Hepatocyte (in vitro differentiated cells): ENCODE measurements at regions not wholly inside any gene's neighbourhood (a gene's known extent, or its start where the extent isn't known, plus 50 kb on each side); places are given as distances from the start of the nearest gene placed in this dataset.
"Not testable (repeated sequence)": the region's sequence is repeated elsewhere in the genome, so short reads cannot be mapped to it uniquely, and the experiment has no call there.

Source experiments
- DNase-seq: peaks from one replicate; pipeline ENCODE4 v3.0.0-alpha.2; 2016; ENCODE audit warnings: low spot score
- H2AFZ ChIP-seq: fragments of 200-600 bp; sonication (generic); 2 replicates; pipeline ENCODE4 v1.6.0; 2016; ENCODE audit warnings: antibody characterized with exemption, mild to moderate bottlenecking
- H3K27ac ChIP-seq: fragments of 200-600 bp; sonication (generic); 2 replicates; pipeline ENCODE4 v1.5.1; 2016; ENCODE audit warnings: mild to moderate bottlenecking
- H3K27me3 ChIP-seq: fragments of 200-600 bp; sonication (generic); 2 replicates; pipeline ENCODE4 v1.6.1; 2016
- H3K36me3 ChIP-seq: fragments of 200-600 bp; sonication (generic); replicated peaks from 2 replicates; pipeline ENCODE4 v1.5.1; 2016; ENCODE audit warnings: low read depth; ENCODE audit not compliant: insufficient read depth
- H3K4me1 ChIP-seq: fragments of 200-600 bp; sonication (generic); 2 replicates; pipeline ENCODE4 v1.5.1; 2016; ENCODE audit warnings: mild to moderate bottlenecking, moderate library complexity; ENCODE audit not compliant: insufficient read depth
- H3K4me2 ChIP-seq: fragments of 200-600 bp; sonication (generic); 2 replicates; pipeline ENCODE4 v1.6.0; 2016
- H3K4me3 ChIP-seq: fragments of 200-600 bp; sonication (generic); 2 replicates; pipeline ENCODE4 v1.5.1; 2016; ENCODE audit warnings: mild to moderate bottlenecking
- H3K79me2 ChIP-seq: fragments of 200-600 bp; sonication (generic); 2 replicates; pipeline ENCODE4 v1.6.0; 2017; ENCODE audit warnings: mild to moderate bottlenecking
- H3K9me2 ChIP-seq: fragments of 200-600 bp; sonication (generic); replicated peaks from 2 replicates; pipeline ENCODE4 v1.6.0; 2017; ENCODE audit warnings: mild to moderate bottlenecking; ENCODE audit not compliant: insufficient read depth
- H3K9me3 ChIP-seq: fragments of 200-600 bp; sonication (generic); 2 replicates; pipeline ENCODE4 v1.5.1; 2016; ENCODE audit warnings: low read depth, mild to moderate bottlenecking
- H4K20me1 ChIP-seq: fragments of 200-600 bp; sonication (generic); 2 replicates; pipeline ENCODE4 v1.6.0; 2016; ENCODE audit warnings: mild to moderate bottlenecking; ENCODE audit not compliant: insufficient read depth, poor library complexity, severe bottlenecking
- CTCF ChIP-seq: fragments of 200-600 bp; sonication (generic); IDR thresholded peaks from 2 replicates; pipeline ENCODE4 v1.5.1; 2016; ENCODE audit warnings: antibody characterized with exemption, mild to moderate bottlenecking; ENCODE audit not compliant: poor library complexity
- EZH2 ChIP-seq: fragments of 200-600 bp; sonication (generic); IDR thresholded peaks from 2 replicates; pipeline ENCODE4 v1.6.1; 2016; ENCODE audit warnings: antibody characterized with exemption, mild to moderate bottlenecking, borderline replicate concordance
- EZH2phosphoT487 ChIP-seq: fragments of 200-600 bp; sonication (generic); IDR thresholded peaks from one replicate; pipeline ENCODE4 v1.6.1; 2018; ENCODE audit warnings: antibody characterized with exemption, mild to moderate bottlenecking, low read depth, moderate library complexity; ENCODE audit not compliant: unreplicated experiment, severe bottlenecking
- WGBS: methylation state at CpG from one replicate; pipeline ENCODE4 v1.1.6; 2016; ENCODE audit warnings: low lambda C conversion rate; ENCODE audit errors: missing lambda C conversion rate; 5-methylcytosine and 5-hydroxymethylcytosine counted together

DNA sequence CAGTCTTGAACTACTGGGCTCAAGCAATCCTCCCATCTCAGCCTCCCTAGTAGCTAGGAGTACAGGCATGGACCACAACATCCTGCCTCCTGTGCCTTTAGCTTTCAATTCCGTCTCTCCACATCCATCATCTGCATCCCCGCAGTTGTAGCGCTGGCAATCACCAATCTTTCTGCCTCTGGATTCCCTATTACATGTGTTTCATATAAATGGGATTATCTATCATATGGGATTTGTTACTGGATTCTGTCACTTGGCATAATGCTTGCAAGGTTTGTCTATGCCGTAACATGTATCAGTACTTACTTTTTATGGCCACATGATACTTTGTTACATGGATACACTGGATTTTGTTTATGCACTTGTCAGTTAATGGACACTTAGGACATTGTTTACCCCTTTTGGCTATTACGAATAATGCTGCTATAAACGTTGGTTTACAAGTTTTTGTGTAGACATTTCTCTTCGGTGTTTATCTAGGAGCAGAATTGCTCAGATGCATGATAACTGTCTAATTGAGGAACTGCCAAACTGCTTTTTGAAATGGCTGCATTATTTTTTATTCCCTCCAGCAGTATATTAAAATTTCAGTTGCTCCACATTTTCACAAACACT lies 1223.9 kb downstream of the FOXD4L5 start:
- no peak overlapping the region for H3K4me2 ChIP-seq
- no peak for DNase-seq
- no peaks in the 10 kb centered on the region for H3K79me2 ChIP-seq
- H3K27me3 ChIP-seq = no peaks in the 10 kb centered on the region
- H3K9me3 ChIP-seq = no peaks in the 10 kb centered on the region
- no peaks in the 10 kb centered on the region for H4K20me1 ChIP-seq
- no peaks in the 10 kb centered on the region for H3K9me2 ChIP-seq
- TF ChIP-seq CTCF = no peak
- no peak for TF ChIP-seq EZH2
- no peak for TF ChIP-seq EZH2phosphoT487
- H3K36me3 ChIP-seq = no peaks in the 10 kb centered on the region
- no peak overlapping the region for H2AFZ ChIP-seq
- WGBS = 73% methylated on average over 7 of the region's 7 CpGs
- H3K4me1 ChIP-seq = no peaks in the 10 kb centered on the region
- no peak overlapping the region for H3K27ac ChIP-seq
- no peak overlapping the region for H3K4me3 ChIP-seq

- H3K79me2 ChIP-seq, H3K4me1 ChIP-seq, H2AFZ ChIP-seq, H3K27me3 ChIP-seq, DNase-seq, H4K20me1 ChIP-seq, H3K36me3 ChIP-seq, H3K9me3 ChIP-seq, H3K4me3 ChIP-seq, H3K9me2 ChIP-seq, H3K4me2 ChIP-seq, H3K27ac ChIP-seq: not testable (repeated sequence)
- 63% methylated on average over 1 of the region's 1 CpG for WGBS
Measured at GRCh38 chr9:64058070-64058469, 1226.9 kb downstream of the FOXD4L5 start.

GRCh38 chr9:64057553-64057952 lies 1227.5 kb downstream of the FOXD4L5 start:
- H3K4me1 ChIP-seq = no peaks in the 10 kb centered on the region
- H3K4me2 ChIP-seq = no peak overlapping the region
- 38% methylated on average over 4 of the region's 4 CpGs for WGBS
- no peak overlapping the region for H3K4me3 ChIP-seq
- no peak overlapping the region for H2AFZ ChIP-seq
- H3K36me3 ChIP-seq = no peaks in the 10 kb centered on the region
- no peak for TF ChIP-seq EZH2
- TF ChIP-seq EZH2phosphoT487 = no peak
- TF ChIP-seq CTCF = no peak
- DNase-seq = no peak
- H3K9me3 ChIP-seq = no peaks in the 10 kb centered on the region
- H3K27me3 ChIP-seq = no peaks in the 10 kb centered on the region
- H4K20me1 ChIP-seq = no peaks in the 10 kb centered on the region
- no peaks in the 10 kb centered on the region for H3K9me2 ChIP-seq
- H3K27ac ChIP-seq = no peak overlapping the region
- no peaks in the 10 kb centered on the region for H3K79me2 ChIP-seq

GRCh38 chr9:64028925-64029324 lies 1256.1 kb downstream of the FOXD4L5 start:
- H3K27ac ChIP-seq, H4K20me1 ChIP-seq, H2AFZ ChIP-seq, H3K9me2 ChIP-seq, DNase-seq, H3K4me1 ChIP-seq, H3K4me2 ChIP-seq, H3K27me3 ChIP-seq, H3K9me3 ChIP-seq, H3K79me2 ChIP-seq, H3K36me3 ChIP-seq, H3K4me3 ChIP-seq: not testable (repeated sequence)
- WGBS = 79% methylated on average over 4 of the region's 4 CpGs

- H3K9me2 ChIP-seq, H3K4me2 ChIP-seq, H3K79me2 ChIP-seq, H3K4me1 ChIP-seq, H2AFZ ChIP-seq, H3K27me3 ChIP-seq, H3K4me3 ChIP-seq, DNase-seq, H3K27ac ChIP-seq, H3K36me3 ChIP-seq, H3K9me3 ChIP-seq, H4K20me1 ChIP-seq: not testable (repeated sequence)
- 83% methylated on average over 35 of the region's 46 CpGs for WGBS
Measured at GRCh38 chr9:64020696-64021491, 1264.1 kb downstream of the FOXD4L5 start.

- H2AFZ ChIP-seq, H3K27ac ChIP-seq, H3K9me2 ChIP-seq, H3K27me3 ChIP-seq, H4K20me1 ChIP-seq, H3K4me3 ChIP-seq, H3K4me2 ChIP-seq, DNase-seq, H3K36me3 ChIP-seq, H3K4me1 ChIP-seq, H3K9me3 ChIP-seq, H3K79me2 ChIP-seq: not testable (repeated sequence)
- 22% methylated on average over 1 of the region's 2 CpGs for WGBS
Measured at GRCh38 chr9:64017666-64018065, 1267.3 kb downstream of the FOXD4L5 start.

DNA sequence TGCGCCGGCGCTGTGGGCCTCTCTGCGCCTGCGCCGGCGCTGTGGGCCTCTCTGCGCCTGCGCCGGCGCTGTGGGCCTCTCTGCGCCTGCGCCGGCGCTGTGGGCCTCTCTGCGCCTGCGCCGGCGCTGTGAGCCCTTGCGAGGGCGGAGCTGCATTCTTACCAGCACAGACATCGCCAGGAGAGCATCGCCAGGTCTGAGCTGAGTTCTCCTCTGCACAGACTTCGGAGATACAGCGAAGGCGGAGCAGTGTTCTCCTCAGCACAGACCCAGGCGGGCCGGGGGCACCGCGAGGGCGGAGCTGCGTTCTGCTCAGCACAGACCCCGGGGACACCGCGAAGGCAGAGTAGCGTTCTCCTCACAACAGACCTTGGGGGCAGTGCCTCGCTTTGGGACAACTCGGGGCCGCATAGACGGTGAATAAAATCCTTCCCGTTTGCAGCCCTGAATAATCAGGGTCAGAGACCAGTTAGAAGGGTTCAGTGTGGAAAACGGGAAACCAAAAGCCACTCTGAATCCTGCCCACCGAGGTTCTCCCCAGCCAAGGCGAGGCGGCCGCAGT lies 1268.1 kb downstream of the FOXD4L5 start:
- not testable (repeated sequence) for H3K4me2 ChIP-seq, H2AFZ ChIP-seq, H3K27ac ChIP-seq, H3K36me3 ChIP-seq, H3K9me3 ChIP-seq, DNase-seq, H3K27me3 ChIP-seq, H3K79me2 ChIP-seq, H3K9me2 ChIP-seq, H3K4me1 ChIP-seq, H4K20me1 ChIP-seq, H3K4me3 ChIP-seq
- WGBS = 94% methylated on average over 33 of the region's 46 CpGs
